Endodermal cell (in vitro differentiated cells): ENCODE measurements at regions not wholly inside any gene's neighbourhood (a gene's known extent, or its start where the extent isn't known, plus 50 kb on each side); places are given as distances from the start of the nearest gene placed in this dataset.

Source experiments
- DNase-seq: peaks from one replicate; pipeline ENCODE4 v3.0.0-alpha.2; 2017
- H3K27ac ChIP-seq: 2 replicates; pipeline ENCODE4 v1.5.1; 2013; ENCODE audit warnings: mild to moderate bottlenecking, low read depth, low read length, moderate library complexity
- H3K27me3 ChIP-seq: 2 replicates; pipeline ENCODE4 v1.6.1; 2013; ENCODE audit warnings: mild to moderate bottlenecking, low read length, moderate library complexity; ENCODE audit not compliant: insufficient read depth, control insufficient read depth, poor library complexity, severe bottlenecking
- H3K36me3 ChIP-seq: 2 replicates; pipeline ENCODE4 v1.7.0; 2013; ENCODE audit warnings: mild to moderate bottlenecking, low read length, moderate library complexity; ENCODE audit not compliant: control insufficient read depth, insufficient read depth
- H3K4me1 ChIP-seq: one replicate; pipeline ENCODE4 v1.7.0; 2013; ENCODE audit warnings: low read length; ENCODE audit not compliant: control insufficient read depth, insufficient read depth
- H3K4me3 ChIP-seq: 2 replicates; pipeline ENCODE4 v1.5.1; 2013; ENCODE audit warnings: mild to moderate bottlenecking, low read length, moderate library complexity
- H3K9ac ChIP-seq: 2 replicates; pipeline ENCODE4 v1.6.1; 2013; ENCODE audit warnings: mild to moderate bottlenecking, low read length, moderate library complexity; ENCODE audit not compliant: poor library complexity, severe bottlenecking; ENCODE audit errors: extremely low read depth
- H3K9me3 ChIP-seq: 2 replicates; pipeline ENCODE4 v1.6.1; 2013; ENCODE audit warnings: mild to moderate bottlenecking, low read length, moderate library complexity; ENCODE audit not compliant: control insufficient read depth
- H3K27ac Mint-ChIP-seq: 2 replicates; pipeline ENCODE4 v1.8.0; 2020; ENCODE audit warnings: mixed read lengths
- H3K27me3 Mint-ChIP-seq: 2 replicates; pipeline ENCODE4 v1.8.0; 2021; ENCODE audit warnings: mild to moderate bottlenecking, mixed read lengths; ENCODE audit not compliant: insufficient read depth
- H3K36me3 Mint-ChIP-seq: 2 replicates; pipeline ENCODE4 v1.8.0; 2020; ENCODE audit warnings: low read depth, mixed read lengths
- H3K4me1 Mint-ChIP-seq: 2 replicates; pipeline ENCODE4 v1.8.0; 2020; ENCODE audit warnings: mixed read lengths
- H3K4me3 Mint-ChIP-seq: 2 replicates; pipeline ENCODE4 v1.8.0; 2020; ENCODE audit warnings: mild to moderate bottlenecking, moderate library complexity, mixed read lengths
- H3K9me3 Mint-ChIP-seq: 2 replicates; pipeline ENCODE4 v1.8.0; 2020; ENCODE audit warnings: mild to moderate bottlenecking, mixed read lengths
- CTCF ChIP-seq: fragments of 200-600 bp; sonication (generic); conservative IDR thresholded peaks from 2 replicates; pipeline ENCODE4 v1.5.0; 2021; ENCODE audit warnings: antibody characterized with exemption, mild to moderate bottlenecking
- WGBS, 2 experiments: methylation state at CpG; one replicate each; pipeline versions ENCODE4 v1.1.5 to v1.1.7; 2013; ENCODE audit warnings: missing lambda C conversion rate in 2 of 2, mixed read lengths in 1 of 2; ENCODE audit not compliant: insufficient coverage in 1 of 2, insufficient read length in 1 of 2; 5-methylcytosine and 5-hydroxymethylcytosine counted together

- peaks cover 3% of the 10 kb centered on the region for H3K4me1 ChIP-seq
- Mint-ChIP-seq H3K4me1 (peaks cover 12% of the 10 kb centered on the region), H3K27ac (no peak overlapping the region), H3K9me3 (no peaks in the 10 kb centered on the region), H3K27me3 (no peaks in the 10 kb centered on the region), H3K4me3 (no peak overlapping the region), H3K36me3 (no peaks in the 10 kb centered on the region)
- H3K9me3 ChIP-seq: no peaks in the 10 kb centered on the region
- TF ChIP-seq CTCF: no peak
- no peak for DNase-seq
- H3K27ac ChIP-seq: no peak overlapping the region
- H3K36me3 ChIP-seq: no peaks in the 10 kb centered on the region
- H3K9ac ChIP-seq: no peak overlapping the region
- 80 to 83% methylated on average over 2 of the region's 2 CpGs for WGBS, 2 experiments
- H3K27me3 ChIP-seq: no peaks in the 10 kb centered on the region
- H3K4me3 ChIP-seq: no peak overlapping the region
Measured at GRCh38 chr4:15362541-15362940, 65.3 kb upstream of the C1QTNF7 start.

GRCh38 chr4:15364183-15364582 lies 63.6 kb upstream of the C1QTNF7 start:
- H3K27me3 ChIP-seq: no peaks in the 10 kb centered on the region
- no peak overlapping the region for H3K9ac ChIP-seq
- no peak overlapping the region for H3K27ac ChIP-seq
- no peak overlapping the region for H3K27ac Mint-ChIP-seq
- H3K4me3 Mint-ChIP-seq: no peak overlapping the region
- peaks cover 3% of the 10 kb centered on the region for H3K4me1 ChIP-seq
- no peak for DNase-seq
- no peaks in the 10 kb centered on the region for H3K9me3 ChIP-seq
- H3K36me3 ChIP-seq: no peaks in the 10 kb centered on the region
- H3K36me3 Mint-ChIP-seq: no peaks in the 10 kb centered on the region
- H3K4me1 Mint-ChIP-seq: peaks cover 12% of the 10 kb centered on the region
- no peaks in the 10 kb centered on the region for H3K9me3 Mint-ChIP-seq
- no peak for TF ChIP-seq CTCF
- H3K4me3 ChIP-seq: no peak overlapping the region
- no peaks in the 10 kb centered on the region for H3K27me3 Mint-ChIP-seq

- no peak overlapping the region for H3K27ac Mint-ChIP-seq
- 80% methylated on average over 1 of the region's 1 CpG; no CpG with 5 or more reads in 1 of the 2 experiments for WGBS, 2 experiments
- TF ChIP-seq CTCF: no peak
Measured at GRCh38 chr4:15365641-15366040, 62.2 kb upstream of the C1QTNF7 start.

More at GRCh38 chr4:15365641-15366040, 62.2 kb upstream of the C1QTNF7 start:
- Mint-ChIP-seq H3K36me3 (no peaks in the 10 kb centered on the region), H3K4me1 (peaks cover 12% of the 10 kb centered on the region), H3K27me3 (no peaks in the 10 kb centered on the region), H3K4me3 (no peak overlapping the region), H3K9me3 (no peaks in the 10 kb centered on the region)
- DNase-seq: no peak
- no peaks in the 10 kb centered on the region for H3K27me3 ChIP-seq
- no peak overlapping the region for H3K9ac ChIP-seq
- no peaks in the 10 kb centered on the region for H3K9me3 ChIP-seq
- peaks cover 3% of the 10 kb centered on the region for H3K4me1 ChIP-seq
- H3K27ac ChIP-seq: no peak overlapping the region
- H3K4me3 ChIP-seq: no peak overlapping the region
- H3K36me3 ChIP-seq: no peaks in the 10 kb centered on the region
